ENCODE measurements at regions not wholly inside any gene's neighbourhood (a gene's known extent, or its start where the extent isn't known, plus 50 kb on each side); places are given as distances from the start of the nearest gene placed in this dataset.

GRCh38 chr13:84684804-84685203 lies 802.5 kb upstream of the SLITRK1 start:
- 84 to 100% methylated on average over 1 to 6 of the region's 6 CpGs for WGBS, 2 donors (ENCODE audit: low coverage in 1 of 2)
- Histone ChIP-seq H3K9me3 (no peaks in the 10 kb centered on the region), H3K4me1 (no peaks in the 10 kb centered on the region), H3K4me3 (no peak overlapping the region), H3K27ac (no peak overlapping the region), H3K36me3 (no peaks in the 10 kb centered on the region), H3K27me3 (no peaks in the 10 kb centered on the region)
- TF ChIP-seq POLR2AphosphoS5 (IDR thresholded peaks at IDR 0.05) (no peak), EP300 (IDR thresholded peaks at IDR 0.05; ENCODE audit: low read depth) (no peak), CTCF (IDR thresholded peaks at IDR 0.05) (no peak), POLR2A (IDR thresholded peaks at IDR 0.05) (no peak)
- intact Hi-C loops (cut with DNase I; ENCODE audit: low total_unique reads), result no loop called here
- in situ Hi-C loops (cut with MboI; ENCODE audit: low pct_ligation_motif_present in 1 of 4, low pct_unique_long_range_greater_than_20kb in 1 of 4, low sequenced_read_pairs in 3 of 4), result no loop called here
- no peak for DNase-seq

DNA sequence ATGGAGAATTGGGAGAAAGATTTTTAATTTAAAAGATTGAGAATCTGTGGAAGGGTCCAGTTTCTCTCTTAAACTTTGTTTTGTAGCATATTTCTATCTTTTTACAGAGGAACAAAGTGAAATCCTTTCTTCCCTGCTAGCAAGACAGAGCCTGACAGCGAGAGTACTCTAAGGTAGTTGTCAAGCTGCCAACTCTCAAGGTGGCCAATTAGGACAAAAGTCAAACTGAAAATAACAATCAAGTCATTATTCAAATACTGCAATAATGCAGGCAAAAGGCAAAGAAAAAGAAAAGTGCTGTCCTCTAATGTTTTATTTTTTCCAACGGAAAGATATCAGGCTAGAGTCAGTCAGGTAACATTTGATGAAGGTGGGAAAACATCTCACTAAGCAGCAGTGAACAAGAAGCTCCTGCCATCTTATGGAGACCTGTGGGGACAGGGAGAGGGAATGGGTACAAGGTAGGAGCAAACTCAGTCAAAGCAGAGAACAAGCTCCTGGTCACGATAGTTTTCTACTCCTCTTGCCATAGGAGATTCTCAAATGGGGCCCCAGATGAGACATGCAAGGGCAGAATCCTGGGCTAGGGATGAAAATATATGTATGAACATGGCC lies 801.9 kb upstream of the SLITRK1 start:
- Histone ChIP-seq H3K9me3 (no peaks in the 10 kb centered on the region), H3K36me3 (no peaks in the 10 kb centered on the region), H3K4me1 (no peaks in the 10 kb centered on the region), H3K27me3 (no peaks in the 10 kb centered on the region), H3K27ac (no peak overlapping the region), H3K4me3 (no peak overlapping the region)
- in situ Hi-C loops (cut with MboI; ENCODE audit: low pct_ligation_motif_present in 1 of 4, low pct_unique_long_range_greater_than_20kb in 1 of 4, low sequenced_read_pairs in 3 of 4) (no loop called here), intact Hi-C loops (cut with DNase I; ENCODE audit: low total_unique reads) (no loop called here)
- WGBS, 2 donors (ENCODE audit: low coverage in 1 of 2), result 32 to 54% methylated on average over 2 to 3 of the region's 3 CpGs
- TF ChIP-seq POLR2A (IDR thresholded peaks at IDR 0.05), result no peak
- TF ChIP-seq CTCF (IDR thresholded peaks at IDR 0.05), result no peak
- no peak for TF ChIP-seq EP300 (IDR thresholded peaks at IDR 0.05; ENCODE audit: low read depth)
- no peak for TF ChIP-seq POLR2AphosphoS5 (IDR thresholded peaks at IDR 0.05)
- DNase-seq, result no peak

DNA sequence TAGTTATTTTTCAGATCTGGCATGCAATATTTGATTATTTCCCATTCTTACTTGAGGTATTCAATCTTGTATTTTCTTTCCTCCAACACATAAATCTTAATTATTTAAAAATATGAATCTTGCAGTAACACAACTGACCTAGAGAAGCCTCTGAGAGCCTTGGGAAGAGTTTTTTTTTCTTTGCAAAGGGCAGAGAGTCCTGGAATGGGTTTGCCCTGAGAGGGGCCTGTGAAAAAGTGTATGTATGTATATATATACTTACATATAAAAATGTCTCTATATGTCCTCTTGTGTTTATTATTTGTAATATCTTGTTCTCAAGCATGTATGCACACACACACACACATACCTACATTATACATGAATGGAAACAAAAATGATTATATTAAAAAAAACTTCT lies 801.2 kb upstream of the SLITRK1 start:
- no peak for DNase-seq
- no peak for TF ChIP-seq POLR2A (IDR thresholded peaks at IDR 0.05)
- no peak for TF ChIP-seq CTCF (IDR thresholded peaks at IDR 0.05)
- no peak for TF ChIP-seq POLR2AphosphoS5 (IDR thresholded peaks at IDR 0.05)
- no peak for TF ChIP-seq EP300 (IDR thresholded peaks at IDR 0.05; ENCODE audit: low read depth)
- Histone ChIP-seq H3K9me3 (no peaks in the 10 kb centered on the region), H3K27ac (no peak overlapping the region), H3K36me3 (no peaks in the 10 kb centered on the region), H3K4me3 (no peak overlapping the region), H3K27me3 (no peaks in the 10 kb centered on the region), H3K4me1 (no peaks in the 10 kb centered on the region)
- intact Hi-C loops (cut with DNase I; ENCODE audit: low total_unique reads) (no loop called here), in situ Hi-C loops (cut with MboI; ENCODE audit: low pct_ligation_motif_present in 1 of 4, low pct_unique_long_range_greater_than_20kb in 1 of 4, low sequenced_read_pairs in 3 of 4) (no loop called here)

GRCh38 chr13:84677836-84678235 lies 795.6 kb upstream of the SLITRK1 start:
- Histone ChIP-seq H3K27me3 (no peaks in the 10 kb centered on the region), H3K4me1 (no peaks in the 10 kb centered on the region), H3K27ac (no peak overlapping the region), H3K4me3 (no peak overlapping the region), H3K36me3 (no peaks in the 10 kb centered on the region), H3K9me3 (no peaks in the 10 kb centered on the region)
- no peak for DNase-seq
- TF ChIP-seq POLR2A (IDR thresholded peaks at IDR 0.05), result no peak
- no peak for TF ChIP-seq CTCF (IDR thresholded peaks at IDR 0.05)
- TF ChIP-seq POLR2AphosphoS5 (IDR thresholded peaks at IDR 0.05), result no peak
- no peak for TF ChIP-seq EP300 (IDR thresholded peaks at IDR 0.05; ENCODE audit: low read depth)
- WGBS, 2 donors (ENCODE audit: low coverage in 1 of 2), result 70 to 75% methylated on average over 2 of the region's 2 CpGs
- in situ Hi-C loops (cut with MboI; ENCODE audit: low pct_ligation_motif_present in 1 of 4, low pct_unique_long_range_greater_than_20kb in 1 of 4, low sequenced_read_pairs in 3 of 4) (no loop called here), intact Hi-C loops (cut with DNase I; ENCODE audit: low total_unique reads) (no loop called here)
